Right cardiac atrium (tissue), 5 donors: ENCODE measurements at regions not wholly inside any gene's neighbourhood (a gene's known extent, or its start where the extent isn't known, plus 50 kb on each side); places are given as distances from the start of the nearest gene placed in this dataset.

ENCODE experiments used
- ATAC-seq, 2 donors: fragments of 200-7000 bp; cut with Tn5 transposase; one replicate each; pipeline versions ENCODE4 v1.8.0 to v1.9.1; 2020; ENCODE audit warnings: moderate library complexity in 2 of 2, mild to moderate bottlenecking in 1 of 2
- DNase-seq, 3 donors: peaks; one replicate each; pipeline ENCODE4 v3.0.0-alpha.2; 2020
- H3K27ac ChIP-seq: one replicate; pipeline ENCODE4 v1.5.1; 2013; ENCODE audit warnings: mild to moderate bottlenecking, low read length, control low read depth, moderate library complexity
- H3K27me3 ChIP-seq: one replicate; pipeline ENCODE4 v1.6.1; 2013; ENCODE audit not compliant: control insufficient read depth, insufficient read depth
- H3K4me1 ChIP-seq: one replicate; pipeline ENCODE4 v1.6.1; 2013; ENCODE audit warnings: low read length; ENCODE audit not compliant: control insufficient read depth, insufficient read depth
- H3K4me3 ChIP-seq: one replicate; pipeline ENCODE4 v1.5.1; 2013; ENCODE audit warnings: low read length, control low read depth
- H3K9me3 ChIP-seq: one replicate; pipeline ENCODE4 v1.6.1; 2013; ENCODE audit warnings: low read length; ENCODE audit not compliant: control insufficient read depth
- WGBS: extraction: QIAGEN DNeasy Blood & Tissue Kit; methylation state at CpG from one replicate; pipeline ENCODE4 v1.1.7; 2013; 5-methylcytosine and 5-hydroxymethylcytosine counted together
- intact Hi-C, 4 donors: fragments of 100-400 bp; cut with DNase I; formaldehyde crosslinking; loops; one replicate each; pipeline versions ENCODE4 v1.11.0 to v1.14.0; 2022 to 2023
- donor health status: healthy with polysubstance abuse.
- donor health status: DM: no; HTN: yes; CAD: no.
- donor health status: DM: no; HTN: no; CAD: no.
- donor health status: DM: no; HTN: yes; CAD: no; lungs with severe emphysema.
- donor health status: DM: yes; HTN: yes; CAD: no.

GRCh38 chrX:125736008-125736729, 416.5 kb downstream of the TEX13C start:
- Histone ChIP-seq H3K27ac (no peak overlapping the region), H3K9me3 (no peaks in the 10 kb centered on the region), H3K4me3 (no peak overlapping the region), H3K4me1 (no peaks in the 10 kb centered on the region), H3K27me3 (no peaks in the 10 kb centered on the region)
- WGBS = 86% methylated on average over 6 of the region's 6 CpGs
- DNase-seq = no peak
- intact Hi-C loops = no loop called here
- no peak for ATAC-seq

- Histone ChIP-seq H3K27ac (no peak overlapping the region), H3K27me3 (no peaks in the 10 kb centered on the region), H3K4me3 (no peak overlapping the region), H3K9me3 (no peaks in the 10 kb centered on the region), H3K4me1 (no peaks in the 10 kb centered on the region)
- ATAC-seq = no peak
- intact Hi-C loops = no loop called here
- no peak for DNase-seq
These were observed 423.1 kb downstream of the TEX13C start for GRCh38 chrX:125742811-125743210.

DNA sequence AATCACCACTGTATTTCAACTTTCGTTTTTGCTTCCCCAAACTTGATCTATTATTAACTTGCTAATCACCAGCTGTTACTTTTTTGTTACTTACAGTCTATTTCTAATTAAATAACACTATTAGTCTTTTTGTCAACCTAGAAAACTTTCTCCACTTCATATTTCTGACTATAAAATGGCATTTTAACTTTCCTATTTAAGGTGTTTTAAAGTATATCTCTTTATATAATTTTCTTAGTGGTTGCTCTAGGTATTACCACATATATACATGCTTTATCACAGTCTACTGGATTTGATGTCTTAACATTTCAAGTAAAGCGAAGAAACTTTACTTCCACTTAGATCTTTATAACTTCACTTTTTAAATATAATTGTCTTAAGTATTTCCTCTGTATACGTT, 421.2 kb downstream of the DCAF12L2 start:
- Histone ChIP-seq H3K9me3 (no peaks in the 10 kb centered on the region), H3K27ac (no peak overlapping the region), H3K4me1 (no peaks in the 10 kb centered on the region), H3K4me3 (no peak overlapping the region), H3K27me3 (no peaks in the 10 kb centered on the region)
- no peak for ATAC-seq
- DNase-seq = no peak
- intact Hi-C loops = no loop called here
- WGBS = 72% methylated on average over 3 of the region's 3 CpGs

GRCh38 chrX:125757794-125758564, 408.1 kb downstream of the DCAF12L2 start:
- no peak overlapping the region for H3K27ac ChIP-seq
- H3K4me1 ChIP-seq = no peaks in the 10 kb centered on the region
- no peaks in the 10 kb centered on the region for H3K27me3 ChIP-seq
- H3K9me3 ChIP-seq = no peaks in the 10 kb centered on the region
- ATAC-seq (peak in 1 of 2 donors; percentile 56), DNase-seq (peak; percentile 30 to 65 (median 47))
- intact Hi-C loops = no loop called here
- 53% methylated on average over 8 of the region's 8 CpGs for WGBS
- no peak overlapping the region for H3K4me3 ChIP-seq

DNA sequence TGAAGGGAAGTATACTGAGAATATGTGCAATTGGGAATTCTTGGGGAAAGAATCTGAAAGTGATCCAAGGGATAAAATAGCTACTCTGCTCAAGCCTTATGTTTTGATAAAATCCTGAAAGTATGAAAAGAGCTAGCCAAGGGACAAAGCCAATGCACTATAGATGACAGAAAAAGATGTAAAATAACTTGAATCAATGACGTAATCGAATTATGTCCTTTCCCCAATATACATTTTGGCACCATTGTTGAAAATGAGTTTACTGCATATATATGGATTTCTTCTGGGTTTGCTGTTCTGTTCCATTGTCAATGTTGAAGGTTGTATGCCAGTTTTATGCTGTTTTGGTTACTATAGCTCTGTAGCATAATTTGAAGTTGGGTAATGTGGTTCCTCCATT, 407.3 kb downstream of the DCAF12L2 start:
- WGBS = 61% methylated on average over 2 of the region's 2 CpGs
- H3K4me3 ChIP-seq = no peak overlapping the region
- no peaks in the 10 kb centered on the region for H3K9me3 ChIP-seq
- no peaks in the 10 kb centered on the region for H3K4me1 ChIP-seq
- H3K27ac ChIP-seq = no peak overlapping the region
- DNase-seq (no peak), ATAC-seq (no peak)
- intact Hi-C loops = no loop called here
- H3K27me3 ChIP-seq = no peaks in the 10 kb centered on the region

DNA sequence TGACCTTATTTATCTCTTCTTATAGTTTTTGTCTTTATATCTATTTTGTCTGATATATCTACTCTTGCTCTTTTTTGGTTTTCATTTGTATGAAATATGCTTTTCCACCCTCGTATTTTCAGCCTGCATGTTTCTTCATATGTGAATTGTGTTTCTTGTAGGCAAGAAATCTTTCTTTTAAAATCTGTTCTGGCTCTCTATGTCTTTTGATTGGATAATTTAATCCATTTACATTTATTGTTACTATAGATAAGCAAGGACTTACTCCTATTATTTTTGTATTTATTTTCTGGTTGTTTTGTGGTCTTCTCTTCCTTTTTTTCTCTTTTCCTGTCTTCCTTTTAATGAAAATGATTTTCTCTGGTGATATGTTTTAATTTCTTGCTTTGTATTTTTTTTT, 403.1 kb downstream of the DCAF12L2 start:
- DNase-seq = no peak
- Histone ChIP-seq H3K9me3 (no peaks in the 10 kb centered on the region), H3K27me3 (no peaks in the 10 kb centered on the region), H3K4me3 (no peak overlapping the region), H3K27ac (no peak overlapping the region), H3K4me1 (no peaks in the 10 kb centered on the region)
- ATAC-seq = no peak
- WGBS = 24% methylated on average over 1 of the region's 1 CpG
- intact Hi-C loops = no loop called here

DNA sequence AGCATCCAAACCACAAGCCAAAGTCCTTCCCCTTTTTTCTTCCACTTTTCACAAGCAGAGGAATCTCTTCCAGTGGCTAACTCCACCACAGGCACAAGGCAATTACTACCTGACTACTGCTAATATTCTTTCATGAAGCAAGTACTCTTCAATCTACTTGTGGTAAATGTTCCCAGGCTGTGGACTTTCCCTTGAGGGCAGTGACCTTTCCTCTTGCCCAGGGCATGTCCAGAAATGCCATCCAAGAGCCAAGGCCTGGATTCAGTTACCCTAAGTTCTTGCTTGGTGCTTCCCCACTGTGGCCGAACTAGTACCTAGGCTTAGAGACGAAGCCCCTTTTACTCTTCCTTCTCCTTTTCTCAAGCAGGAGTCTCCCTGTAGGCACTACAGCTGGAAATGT, 400.7 kb downstream of the DCAF12L2 start:
- intact Hi-C loops = no loop called here
- H3K4me3 ChIP-seq = no peak overlapping the region
- no peaks in the 10 kb centered on the region for H3K4me1 ChIP-seq
- no peaks in the 10 kb centered on the region for H3K9me3 ChIP-seq
- 97% methylated on average over 2 of the region's 2 CpGs for WGBS
- no peak for ATAC-seq
- H3K27ac ChIP-seq = no peak overlapping the region
- H3K27me3 ChIP-seq = no peaks in the 10 kb centered on the region
- no peak for DNase-seq

DNA sequence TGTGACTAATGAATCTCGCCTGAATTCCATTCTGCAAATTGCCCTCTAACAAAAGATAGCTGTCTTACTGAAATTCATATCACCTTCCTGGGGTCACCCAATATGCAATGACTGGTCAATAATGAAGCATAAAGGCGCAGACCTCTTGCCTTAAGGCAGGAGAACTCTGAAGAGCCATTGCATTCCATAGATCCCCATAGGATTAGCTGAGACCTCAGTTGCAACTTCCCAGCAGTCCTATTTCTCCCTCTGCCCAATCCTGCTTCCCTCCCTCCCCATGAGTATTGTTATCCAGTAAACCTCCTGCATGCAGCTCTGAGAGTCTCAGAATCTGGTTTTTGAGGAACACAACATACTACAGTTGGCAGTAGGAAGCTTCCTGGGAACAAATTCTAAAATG, 396.5 kb downstream of the DCAF12L2 start:
- Histone ChIP-seq H3K4me1 (no peaks in the 10 kb centered on the region), H3K4me3 (no peak overlapping the region), H3K27me3 (no peaks in the 10 kb centered on the region), H3K27ac (no peak overlapping the region), H3K9me3 (no peaks in the 10 kb centered on the region)
- DNase-seq (no peak), ATAC-seq (no peak)
- intact Hi-C loops = no loop called here
- WGBS = 66% methylated on average over 2 of the region's 2 CpGs

DNA sequence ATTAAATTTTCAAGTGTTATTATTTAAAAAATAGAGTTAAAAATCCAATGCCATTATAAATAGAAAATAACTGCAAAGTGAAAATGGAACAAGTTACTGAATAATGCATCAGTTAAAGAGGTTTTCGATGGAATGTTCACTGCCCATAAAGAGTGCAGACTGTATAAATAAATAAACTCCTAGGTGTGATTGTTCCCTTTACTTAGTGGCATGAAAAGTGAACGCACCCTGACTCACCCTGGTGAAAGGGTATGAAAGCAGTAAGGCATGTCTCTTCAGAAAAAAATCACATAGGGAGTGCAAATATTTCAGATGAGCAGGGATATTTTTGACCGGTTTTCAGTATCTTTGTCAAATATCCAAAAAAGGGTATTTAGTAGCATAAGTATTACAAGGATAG, 387.8 kb downstream of the DCAF12L2 start:
- H3K27ac ChIP-seq = no peak overlapping the region
- ATAC-seq (no peak), DNase-seq (no peak)
- no peaks in the 10 kb centered on the region for H3K4me1 ChIP-seq
- intact Hi-C loops = no loop called here
- no peaks in the 10 kb centered on the region for H3K9me3 ChIP-seq
- H3K27me3 ChIP-seq = no peaks in the 10 kb centered on the region
- H3K4me3 ChIP-seq = no peak overlapping the region
- WGBS = 71% methylated on average over 3 of the region's 3 CpGs

- DNase-seq (no peak), ATAC-seq (no peak)
- no peak overlapping the region for H3K4me3 ChIP-seq
- no peaks in the 10 kb centered on the region for H3K9me3 ChIP-seq
- H3K27ac ChIP-seq = no peak overlapping the region
- H3K4me1 ChIP-seq = no peaks in the 10 kb centered on the region
- H3K27me3 ChIP-seq = no peaks in the 10 kb centered on the region
- intact Hi-C loops = no loop called here
- 48% methylated on average over 2 of the region's 2 CpGs for WGBS
These were observed 383.9 kb downstream of the DCAF12L2 start for GRCh38 chrX:125782184-125782583.

GRCh38 chrX:125786316-125786715, 379.8 kb downstream of the DCAF12L2 start:
- H3K27ac ChIP-seq = no peak overlapping the region
- H3K4me3 ChIP-seq = no peak overlapping the region
- H3K4me1 ChIP-seq = no peaks in the 10 kb centered on the region
- intact Hi-C loops = no loop called here
- no peak for ATAC-seq
- no peaks in the 10 kb centered on the region for H3K27me3 ChIP-seq
- 13% methylated on average over 2 of the region's 2 CpGs for WGBS
- DNase-seq = no peak
- no peaks in the 10 kb centered on the region for H3K9me3 ChIP-seq
